ENCODE measurements at regions not wholly inside any gene's neighbourhood (a gene's known extent, or its start where the extent isn't known, plus 50 kb on each side); places are given as distances from the start of the nearest gene placed in this dataset.
A peak's percentile ranks its signal among the peaks of the same experiment; 100 is the strongest.

- H3K4me3 ChIP-seq (ENCODE audit: low read length) = no peak overlapping the region
- no peak for TF ChIP-seq CTCF (conservative IDR thresholded peaks at IDR 0.05; ENCODE audit: low read length)
- peak; percentile 36 for DNase-seq (ENCODE audit: low read depth)
Measured at GRCh38 chr14:30129807-30130206, 202.2 kb upstream of the PRKD1 start.

GRCh38 chr14:30131581-30132097 is 204.0 kb upstream of the PRKD1 start:
- no peak overlapping the region for H3K4me3 ChIP-seq (ENCODE audit: low read length)
- no peak for DNase-seq (ENCODE audit: low read depth)
- TF ChIP-seq CTCF (conservative IDR thresholded peaks at IDR 0.05; ENCODE audit: low read length) = no peak

- no peak for DNase-seq (ENCODE audit: low read depth)
- H3K4me3 ChIP-seq (ENCODE audit: low read length) = no peak overlapping the region
- no peak for TF ChIP-seq CTCF (conservative IDR thresholded peaks at IDR 0.05; ENCODE audit: low read length)
Measured at GRCh38 chr14:30132196-30132595, 204.5 kb upstream of the PRKD1 start.

GRCh38 chr14:30134936-30135335 is 207.3 kb upstream of the PRKD1 start:
- no peak for TF ChIP-seq CTCF (conservative IDR thresholded peaks at IDR 0.05; ENCODE audit: low read length)

GRCh38 chr14:30138567-30138966 is 210.9 kb upstream of the PRKD1 start:
- TF ChIP-seq CTCF (conservative IDR thresholded peaks at IDR 0.05; ENCODE audit: low read length) = no peak
- DNase-seq (ENCODE audit: low read depth) = no peak
- H3K4me3 ChIP-seq (ENCODE audit: low read length) = no peak overlapping the region

More at GRCh38 chr14:30134936-30135335, 207.3 kb upstream of the PRKD1 start:
- H3K4me3 ChIP-seq (ENCODE audit: low read length) = no peak overlapping the region
- no peak for DNase-seq (ENCODE audit: low read depth)

- TF ChIP-seq CTCF (conservative IDR thresholded peaks at IDR 0.05; ENCODE audit: low read length) = no peak
- H3K4me3 ChIP-seq (ENCODE audit: low read length) = no peak overlapping the region
- peak; percentile 52 for DNase-seq (ENCODE audit: low read depth)
Measured at GRCh38 chr14:30142216-30142615, 214.6 kb upstream of the PRKD1 start.

- H3K4me3 ChIP-seq (ENCODE audit: low read length) = no peak overlapping the region
- no peak for TF ChIP-seq CTCF (conservative IDR thresholded peaks at IDR 0.05; ENCODE audit: low read length)
- DNase-seq (ENCODE audit: low read depth) = peak; percentile 23
Measured at GRCh38 chr14:30143627-30144026, 216.0 kb upstream of the PRKD1 start.
